Fibroblast of lung (primary cell): ENCODE measurements at regions not wholly inside any gene's neighbourhood (a gene's known extent, or its start where the extent isn't known, plus 50 kb on each side); places are given as distances from the start of the nearest gene placed in this dataset.

Source experiments
- EZH2 ChIP-seq: IDR thresholded peaks from 2 replicates; pipeline ENCODE4 v1.5.1; 2012; ENCODE audit warnings: low read length, control low read depth, mild to moderate bottlenecking; ENCODE audit errors: missing control alignments
- TF ChIP-seq, protein P1 (sequence below), 2 donors: IDR thresholded peaks in 1 of 2; conservative IDR thresholded peaks in 1 of 2; 1 replicate in 1 of 2; 2 replicates in 1 of 2; pipeline ENCODE4 v1.5.1; 2011 to 2012; ENCODE audit warnings: low read length in 2 of 2, control low read depth in 1 of 2, inconsistent platforms in 1 of 2, low read depth in 1 of 2, mild to moderate bottlenecking in 1 of 2

DNA sequence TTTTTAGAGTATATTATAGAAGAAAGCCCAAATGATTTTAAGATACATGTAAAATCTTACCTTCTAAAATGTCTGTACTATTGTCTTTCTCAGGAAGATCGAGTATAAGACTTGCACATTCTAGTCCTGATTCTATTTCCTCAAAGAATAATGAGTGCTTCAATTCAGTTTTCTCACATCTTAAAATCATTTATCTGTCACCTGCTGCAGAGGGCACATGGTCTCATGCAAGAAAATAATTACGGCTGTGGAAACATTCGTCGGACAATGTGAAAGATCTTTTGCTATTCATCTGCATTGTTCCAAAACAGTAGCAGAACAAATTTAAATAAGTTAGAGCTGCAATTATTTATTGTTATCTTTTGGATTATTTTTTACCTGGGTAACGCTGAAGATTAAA, 1403.5 kb downstream of the PCDH9 start:
- TF ChIP-seq, protein P1, sequence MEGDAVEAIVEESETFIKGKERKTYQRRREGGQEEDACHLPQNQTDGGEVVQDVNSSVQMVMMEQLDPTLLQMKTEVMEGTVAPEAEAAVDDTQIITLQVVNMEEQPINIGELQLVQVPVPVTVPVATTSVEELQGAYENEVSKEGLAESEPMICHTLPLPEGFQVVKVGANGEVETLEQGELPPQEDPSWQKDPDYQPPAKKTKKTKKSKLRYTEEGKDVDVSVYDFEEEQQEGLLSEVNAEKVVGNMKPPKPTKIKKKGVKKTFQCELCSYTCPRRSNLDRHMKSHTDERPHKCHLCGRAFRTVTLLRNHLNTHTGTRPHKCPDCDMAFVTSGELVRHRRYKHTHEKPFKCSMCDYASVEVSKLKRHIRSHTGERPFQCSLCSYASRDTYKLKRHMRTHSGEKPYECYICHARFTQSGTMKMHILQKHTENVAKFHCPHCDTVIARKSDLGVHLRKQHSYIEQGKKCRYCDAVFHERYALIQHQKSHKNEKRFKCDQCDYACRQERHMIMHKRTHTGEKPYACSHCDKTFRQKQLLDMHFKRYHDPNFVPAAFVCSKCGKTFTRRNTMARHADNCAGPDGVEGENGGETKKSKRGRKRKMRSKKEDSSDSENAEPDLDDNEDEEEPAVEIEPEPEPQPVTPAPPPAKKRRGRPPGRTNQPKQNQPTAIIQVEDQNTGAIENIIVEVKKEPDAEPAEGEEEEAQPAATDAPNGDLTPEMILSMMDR (conservative IDR thresholded peaks at IDR 0.05 in 1 of 2, IDR thresholded peaks at IDR 0.05 in 1 of 2; ENCODE audit: low read depth in 1 of 2, low read length in 2 of 2) = no peak
- TF ChIP-seq EZH2 = no peak
